Activated CD4-positive, alpha-beta T cell treated with anti-CD3 and anti-CD28 coated beads, Interleukin-2, amount 10 ng/mL, durations not matched to agents 24 days and 14 days (primary cell): ENCODE measurements at regions not wholly inside any gene's neighbourhood (a gene's known extent, or its start where the extent isn't known, plus 50 kb on each side); places are given as distances from the start of the nearest gene placed in this dataset.
"Not testable (repeated sequence)": the region's sequence is repeated elsewhere in the genome, so short reads cannot be mapped to it uniquely, and the experiment has no call there.

Source experiments
- DNase-seq: peaks from one replicate; pipeline ENCODE4 v3.0.0; 2022
- H3K27ac Mint-ChIP-seq: one replicate; pipeline ENCODE4 v1.8.0; 2022; ENCODE audit warnings: mild to moderate bottlenecking, mixed read lengths
- H3K27me3 Mint-ChIP-seq: one replicate; pipeline ENCODE4 v1.8.0; 2022; ENCODE audit warnings: mixed read lengths
- H3K36me3 Mint-ChIP-seq: one replicate; pipeline ENCODE4 v1.8.0; 2022; ENCODE audit warnings: low read depth, mild to moderate bottlenecking, mixed read lengths
- H3K4me1 Mint-ChIP-seq: one replicate; pipeline ENCODE4 v1.8.0; 2021; ENCODE audit warnings: mixed read lengths
- H3K4me3 Mint-ChIP-seq: one replicate; pipeline ENCODE4 v1.8.0; 2022; ENCODE audit warnings: mild to moderate bottlenecking, moderate library complexity, mixed read lengths
- H3K9me3 Mint-ChIP-seq: one replicate; pipeline ENCODE4 v1.8.0; 2021; ENCODE audit warnings: mixed read lengths
- intact Hi-C: fragments of 100-400 bp; cut with micrococcal nuclease; formaldehyde crosslinking; loops from one replicate; pipeline ENCODE4 v1.15.1; 2023

GRCh38 chr2:150126143-150126740 is 361.2 kb downstream of the RND3 start:
- no peak for DNase-seq
- intact Hi-C loops = no loop called here
- no peaks in the 10 kb centered on the region for H3K36me3 Mint-ChIP-seq
- H3K27me3 Mint-ChIP-seq = no peaks in the 10 kb centered on the region
- H3K4me1 Mint-ChIP-seq = no peaks in the 10 kb centered on the region
- no peaks in the 10 kb centered on the region for H3K9me3 Mint-ChIP-seq
- no peak overlapping the region for H3K27ac Mint-ChIP-seq
- no peak overlapping the region for H3K4me3 Mint-ChIP-seq

- intact Hi-C loops = no loop called here
- H3K27me3 Mint-ChIP-seq = no peaks in the 10 kb centered on the region
- H3K9me3 Mint-ChIP-seq = no peaks in the 10 kb centered on the region
- H3K27ac Mint-ChIP-seq = no peak overlapping the region
- no peaks in the 10 kb centered on the region for H3K36me3 Mint-ChIP-seq
- H3K4me3 Mint-ChIP-seq = no peak overlapping the region
- no peak for DNase-seq
- no peaks in the 10 kb centered on the region for H3K4me1 Mint-ChIP-seq
Measured at GRCh38 chr2:150125708-150126107, 361.8 kb downstream of the RND3 start.

GRCh38 chr2:150125188-150125587 is 362.3 kb downstream of the RND3 start:
- no peaks in the 10 kb centered on the region for H3K36me3 Mint-ChIP-seq
- no peak for DNase-seq
- H3K4me3 Mint-ChIP-seq = no peak overlapping the region
- H3K27me3 Mint-ChIP-seq = no peaks in the 10 kb centered on the region
- intact Hi-C loops = no loop called here
- H3K9me3 Mint-ChIP-seq = no peaks in the 10 kb centered on the region
- no peaks in the 10 kb centered on the region for H3K4me1 Mint-ChIP-seq
- no peak overlapping the region for H3K27ac Mint-ChIP-seq

GRCh38 chr2:150124739-150125138 is 362.7 kb downstream of the RND3 start:
- Mint-ChIP-seq H3K27ac (no peak overlapping the region), H3K27me3 (no peaks in the 10 kb centered on the region), H3K4me1 (no peaks in the 10 kb centered on the region), H3K9me3 (no peaks in the 10 kb centered on the region), H3K4me3 (no peak overlapping the region), H3K36me3 (no peaks in the 10 kb centered on the region)
- intact Hi-C loops = no loop called here
- DNase-seq = no peak

- intact Hi-C loops = no loop called here
- Mint-ChIP-seq H3K27me3 (no peaks in the 10 kb centered on the region), H3K4me1 (no peaks in the 10 kb centered on the region), H3K27ac (no peak overlapping the region), H3K4me3 (no peak overlapping the region), H3K36me3 (no peaks in the 10 kb centered on the region), H3K9me3 (no peaks in the 10 kb centered on the region)
- no peak for DNase-seq
Measured at GRCh38 chr2:150122871-150123613, 364.4 kb downstream of the RND3 start.

GRCh38 chr2:150122156-150122555 is 365.3 kb downstream of the RND3 start:
- Mint-ChIP-seq H3K4me3 (no peak overlapping the region), H3K27ac (no peak overlapping the region), H3K36me3 (no peaks in the 10 kb centered on the region), H3K4me1 (no peaks in the 10 kb centered on the region), H3K27me3 (no peaks in the 10 kb centered on the region), H3K9me3 (no peaks in the 10 kb centered on the region)
- intact Hi-C loops = no loop called here
- no peak for DNase-seq

GRCh38 chr2:150120326-150120955 is 367.0 kb downstream of the RND3 start:
- Mint-ChIP-seq H3K36me3 (no peaks in the 10 kb centered on the region), H3K4me1 (no peaks in the 10 kb centered on the region), H3K4me3 (no peak overlapping the region), H3K27ac (no peak overlapping the region), H3K27me3 (no peaks in the 10 kb centered on the region), H3K9me3 (no peaks in the 10 kb centered on the region)
- intact Hi-C loops = no loop called here
- no peak for DNase-seq

GRCh38 chr2:150119819-150120218 is 367.6 kb downstream of the RND3 start:
- H3K4me3 Mint-ChIP-seq = no peak overlapping the region
- no peaks in the 10 kb centered on the region for H3K9me3 Mint-ChIP-seq
- H3K27ac Mint-ChIP-seq = no peak overlapping the region
- no peaks in the 10 kb centered on the region for H3K27me3 Mint-ChIP-seq
- no peaks in the 10 kb centered on the region for H3K36me3 Mint-ChIP-seq
- intact Hi-C loops = no loop called here
- no peak for DNase-seq
- no peaks in the 10 kb centered on the region for H3K4me1 Mint-ChIP-seq

- H3K36me3 Mint-ChIP-seq, H3K27me3 Mint-ChIP-seq, intact Hi-C loops, H3K9me3 Mint-ChIP-seq, H3K4me3 Mint-ChIP-seq, H3K27ac Mint-ChIP-seq, DNase-seq, H3K4me1 Mint-ChIP-seq: not testable (repeated sequence)
Measured at GRCh38 chr2:150114089-150114488, 373.4 kb downstream of the RND3 start.

- no peaks in the 10 kb centered on the region for H3K27me3 Mint-ChIP-seq
Measured at GRCh38 chr2:150110548-150110947, 376.9 kb downstream of the RND3 start.

GRCh38 chr2:150109912-150110311 is 377.6 kb downstream of the RND3 start:
- H3K27me3 Mint-ChIP-seq = no peaks in the 10 kb centered on the region
- H3K4me3 Mint-ChIP-seq = no peak overlapping the region

More at GRCh38 chr2:150110548-150110947, 376.9 kb downstream of the RND3 start:
- H3K4me1 Mint-ChIP-seq = no peaks in the 10 kb centered on the region
- intact Hi-C loops = no loop called here
- H3K9me3 Mint-ChIP-seq = no peaks in the 10 kb centered on the region
- no peaks in the 10 kb centered on the region for H3K36me3 Mint-ChIP-seq
- no peak overlapping the region for H3K27ac Mint-ChIP-seq
- no peak overlapping the region for H3K4me3 Mint-ChIP-seq
- DNase-seq = no peak

GRCh38 chr2:150109028-150109427 is 378.4 kb downstream of the RND3 start:
- no peaks in the 10 kb centered on the region for H3K27me3 Mint-ChIP-seq
- no peaks in the 10 kb centered on the region for H3K4me1 Mint-ChIP-seq
- H3K36me3 Mint-ChIP-seq = no peaks in the 10 kb centered on the region
- no peak for DNase-seq
- no peak overlapping the region for H3K27ac Mint-ChIP-seq
- intact Hi-C loops = no loop called here
- no peak overlapping the region for H3K4me3 Mint-ChIP-seq
- no peaks in the 10 kb centered on the region for H3K9me3 Mint-ChIP-seq

More at GRCh38 chr2:150109912-150110311, 377.6 kb downstream of the RND3 start:
- intact Hi-C loops = no loop called here
- Mint-ChIP-seq H3K9me3 (no peaks in the 10 kb centered on the region), H3K4me1 (no peaks in the 10 kb centered on the region), H3K36me3 (no peaks in the 10 kb centered on the region), H3K27ac (no peak overlapping the region)
- no peak for DNase-seq

GRCh38 chr2:150107816-150108215 is 379.7 kb downstream of the RND3 start:
- intact Hi-C loops = no loop called here

GRCh38 chr2:150107170-150107569 is 380.3 kb downstream of the RND3 start:
- Mint-ChIP-seq H3K9me3 (no peaks in the 10 kb centered on the region), H3K4me3 (no peak overlapping the region), H3K27ac (no peak overlapping the region), H3K4me1 (no peaks in the 10 kb centered on the region), H3K36me3 (no peaks in the 10 kb centered on the region), H3K27me3 (no peaks in the 10 kb centered on the region)
- intact Hi-C loops = no loop called here
- no peak for DNase-seq

More at GRCh38 chr2:150107816-150108215, 379.7 kb downstream of the RND3 start:
- Mint-ChIP-seq H3K9me3 (no peaks in the 10 kb centered on the region), H3K4me1 (no peaks in the 10 kb centered on the region), H3K27me3 (no peaks in the 10 kb centered on the region), H3K27ac (no peak overlapping the region), H3K4me3 (no peak overlapping the region), H3K36me3 (no peaks in the 10 kb centered on the region)
- DNase-seq = no peak
